Choroid plexus epithelial cell (primary cell): ENCODE measurements at regions not wholly inside any gene's neighbourhood (a gene's known extent, or its start where the extent isn't known, plus 50 kb on each side); places are given as distances from the start of the nearest gene placed in this dataset.

Experiments
- DNase-seq: peaks from one replicate; pipeline ENCODE4 v3.0.0-alpha.2; 2010; ENCODE audit warnings: low read depth
- H3K4me3 ChIP-seq: 2 replicates; pipeline ENCODE4 v1.5.1; 2011; ENCODE audit warnings: low read depth, mild to moderate bottlenecking, control low read depth, low read length, moderate library complexity
- TF ChIP-seq, protein P1 (sequence below): conservative IDR thresholded peaks from 2 replicates; pipeline ENCODE4 v1.5.1; 2011; ENCODE audit warnings: low read depth, mild to moderate bottlenecking, control low read depth, inconsistent platforms, low read length, moderate library complexity

DNA sequence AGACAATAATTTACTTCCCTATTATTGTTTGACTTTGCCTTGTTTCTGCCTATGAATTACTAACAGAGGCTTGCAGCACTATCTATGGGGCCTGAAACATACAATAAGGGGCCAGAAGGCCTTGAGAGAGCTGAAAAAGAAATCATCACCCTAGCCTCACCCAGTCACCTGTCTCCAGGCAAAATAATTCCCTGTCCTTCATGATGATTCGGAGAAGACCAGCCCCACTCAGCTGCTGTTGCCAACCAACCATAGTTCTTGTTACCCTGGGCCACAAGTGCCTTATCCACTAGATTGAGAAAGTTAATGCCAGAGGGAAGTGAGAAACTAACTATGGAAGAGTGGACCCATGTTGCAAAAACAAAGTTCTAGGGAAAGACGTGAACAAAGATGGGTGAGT lies 97.1 kb downstream of the ARF6 start:
- TF ChIP-seq, protein P1, sequence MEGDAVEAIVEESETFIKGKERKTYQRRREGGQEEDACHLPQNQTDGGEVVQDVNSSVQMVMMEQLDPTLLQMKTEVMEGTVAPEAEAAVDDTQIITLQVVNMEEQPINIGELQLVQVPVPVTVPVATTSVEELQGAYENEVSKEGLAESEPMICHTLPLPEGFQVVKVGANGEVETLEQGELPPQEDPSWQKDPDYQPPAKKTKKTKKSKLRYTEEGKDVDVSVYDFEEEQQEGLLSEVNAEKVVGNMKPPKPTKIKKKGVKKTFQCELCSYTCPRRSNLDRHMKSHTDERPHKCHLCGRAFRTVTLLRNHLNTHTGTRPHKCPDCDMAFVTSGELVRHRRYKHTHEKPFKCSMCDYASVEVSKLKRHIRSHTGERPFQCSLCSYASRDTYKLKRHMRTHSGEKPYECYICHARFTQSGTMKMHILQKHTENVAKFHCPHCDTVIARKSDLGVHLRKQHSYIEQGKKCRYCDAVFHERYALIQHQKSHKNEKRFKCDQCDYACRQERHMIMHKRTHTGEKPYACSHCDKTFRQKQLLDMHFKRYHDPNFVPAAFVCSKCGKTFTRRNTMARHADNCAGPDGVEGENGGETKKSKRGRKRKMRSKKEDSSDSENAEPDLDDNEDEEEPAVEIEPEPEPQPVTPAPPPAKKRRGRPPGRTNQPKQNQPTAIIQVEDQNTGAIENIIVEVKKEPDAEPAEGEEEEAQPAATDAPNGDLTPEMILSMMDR: no peak
- H3K4me3 ChIP-seq: no peak overlapping the region
- DNase-seq: no peak

DNA sequence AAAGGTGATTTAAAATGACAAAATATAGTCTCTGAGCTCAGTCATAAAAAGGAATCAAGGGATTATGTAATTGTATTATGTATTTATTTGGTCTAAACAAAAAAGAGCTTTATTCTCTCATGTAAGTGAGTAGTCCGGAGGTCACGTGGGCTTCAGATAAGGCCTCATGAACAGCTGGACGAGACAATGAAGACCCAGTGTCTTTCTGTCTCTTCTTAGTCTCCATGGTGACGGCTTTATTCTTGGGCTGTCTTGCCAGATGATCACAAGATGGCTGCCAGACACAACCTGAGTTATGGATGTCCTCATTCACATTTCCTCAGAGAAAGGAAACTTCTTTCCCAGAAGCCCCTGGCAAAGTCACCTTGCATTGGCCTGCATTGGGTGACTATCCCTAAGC lies 98.6 kb downstream of the ARF6 start:
- H3K4me3 ChIP-seq: no peak overlapping the region
- TF ChIP-seq, protein P1: no peak

DNA sequence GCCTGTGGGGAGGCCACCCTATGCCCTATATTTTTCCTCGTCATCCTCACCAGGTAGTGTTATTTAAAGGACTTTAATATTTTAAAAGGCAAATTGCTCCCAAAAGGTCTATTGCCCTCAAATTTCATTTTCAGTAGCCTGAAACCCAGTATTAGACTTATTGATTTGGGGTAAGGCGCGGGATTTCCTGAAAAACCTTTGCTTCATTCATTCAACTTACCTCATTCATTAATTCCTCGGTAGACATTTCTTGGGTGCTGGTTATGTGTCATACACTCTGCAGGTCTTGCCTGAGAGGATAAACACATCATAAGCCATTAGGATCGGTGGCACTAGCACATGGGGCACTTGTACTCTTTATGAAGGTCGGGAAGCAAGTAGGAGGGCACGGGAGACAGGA lies 99.2 kb downstream of the ARF6 start:
- no peak for DNase-seq
- no peak overlapping the region for H3K4me3 ChIP-seq
- TF ChIP-seq, protein P1: no peak

More for the DNA sequence above, 98.6 kb downstream of the ARF6 start:
- DNase-seq: no peak

DNA sequence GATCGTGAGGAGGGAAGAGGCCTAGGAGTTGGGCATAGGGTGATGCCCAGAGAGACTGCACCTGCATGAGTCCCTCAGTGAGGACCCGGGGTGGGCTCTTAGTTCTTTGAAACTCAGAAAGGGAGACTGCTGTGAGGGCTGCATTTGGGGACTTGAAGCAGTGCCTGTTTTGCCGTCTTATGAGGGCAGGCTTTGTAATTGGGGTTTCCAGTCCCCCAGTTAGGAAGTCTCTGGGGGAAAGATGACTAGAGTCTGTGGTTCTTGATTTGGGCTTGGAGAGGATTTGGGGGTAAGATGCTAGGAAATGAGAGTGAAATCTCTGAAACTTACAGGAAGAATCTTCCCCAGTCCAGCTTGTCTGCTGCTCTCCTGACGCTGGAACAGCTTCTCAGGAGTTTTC lies 99.6 kb downstream of the ARF6 start:
- no peak overlapping the region for H3K4me3 ChIP-seq
- no peak for DNase-seq
- TF ChIP-seq, protein P1: no peak

DNA sequence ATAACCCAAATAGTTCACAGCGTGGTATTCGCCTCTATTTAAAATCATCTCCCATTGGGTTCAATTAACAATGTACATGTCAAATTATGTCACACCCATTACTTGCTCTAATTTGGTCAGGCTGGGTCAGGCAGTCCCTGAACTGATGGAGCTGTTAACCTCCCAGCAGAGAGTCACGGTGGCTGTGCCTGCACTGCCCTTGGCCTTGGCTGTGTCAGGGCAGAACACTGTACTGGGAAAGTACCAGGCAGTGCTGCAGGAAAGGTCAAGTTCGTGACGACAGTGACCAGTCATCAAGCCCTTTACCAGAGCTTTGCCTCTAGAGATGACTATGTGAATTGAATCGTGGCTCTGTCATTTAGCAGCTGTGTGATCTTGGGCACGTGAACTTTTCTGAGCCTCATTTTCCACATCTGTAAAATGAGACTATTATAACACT lies 100.0 kb downstream of the ARF6 start:
- peak; percentile 72 for DNase-seq
- no peak overlapping the region for H3K4me3 ChIP-seq
- TF ChIP-seq, protein P1: no peak

DNA sequence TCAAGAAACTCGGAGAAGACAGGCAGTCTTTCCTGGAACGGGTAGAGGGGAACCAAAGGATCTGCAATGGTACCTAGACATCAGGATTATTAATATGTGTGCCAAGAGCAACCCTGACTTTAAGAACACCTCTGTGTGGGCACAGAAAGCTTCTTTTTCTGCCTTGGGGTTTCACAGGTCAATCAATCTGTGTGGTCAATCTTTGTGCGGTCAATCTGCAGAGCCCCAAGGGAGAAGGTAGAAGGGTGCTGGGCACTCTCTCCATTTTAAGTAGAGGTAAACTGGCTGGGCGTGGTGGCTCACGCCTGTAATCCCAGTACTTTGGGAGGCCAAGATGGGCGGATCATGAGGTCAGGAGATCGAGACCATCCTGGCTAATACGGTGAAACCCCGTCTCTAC lies 100.7 kb downstream of the ARF6 start:
- TF ChIP-seq, protein P1: no peak

DNA sequence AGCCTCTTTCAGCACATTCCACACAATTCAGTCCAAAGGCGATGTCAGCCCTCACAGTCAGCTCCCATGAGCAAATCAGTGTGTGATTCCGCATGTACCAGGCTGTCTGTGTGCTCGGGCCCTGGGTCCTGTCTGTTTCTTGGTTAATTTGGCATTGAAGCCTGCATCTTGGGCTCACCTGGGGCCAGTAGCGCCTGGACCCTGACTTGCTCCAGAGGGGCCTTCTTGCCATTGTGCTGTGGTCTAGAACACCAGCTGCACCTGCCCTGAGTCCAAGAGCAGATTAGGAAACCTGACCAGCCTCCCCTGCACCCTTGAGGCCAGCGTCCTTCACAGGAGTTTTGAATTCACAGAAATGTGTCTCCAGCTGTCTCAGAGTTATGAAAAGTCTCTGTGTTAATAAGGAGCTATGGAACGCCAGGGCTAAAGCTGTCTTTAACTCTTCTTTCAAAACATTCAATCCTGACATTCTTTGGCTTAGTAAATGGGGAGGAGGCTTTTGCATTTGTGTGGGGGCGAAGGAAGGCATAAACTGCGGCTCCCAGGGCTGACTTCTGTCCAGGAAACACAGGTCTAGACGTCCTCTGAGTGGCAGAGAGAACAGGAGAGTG lies 102.2 kb downstream of the ARF6 start:
- TF ChIP-seq, protein P1: no peak
- no peak overlapping the region for H3K4me3 ChIP-seq
- DNase-seq: peak; percentile 28

More for the DNA sequence above, 100.7 kb downstream of the ARF6 start:
- DNase-seq: no peak
- no peak overlapping the region for H3K4me3 ChIP-seq
